Nucleus accumbens (tissue), 56 donors: ENCODE measurements at regions not wholly inside any gene's neighbourhood (a gene's known extent, or its start where the extent isn't known, plus 50 kb on each side); places are given as distances from the start of the nearest gene placed in this dataset.
A peak's percentile ranks its signal among the peaks of the same experiment; 100 is the strongest.
"Not testable (repeated sequence)": the region's sequence is repeated elsewhere in the genome, so short reads cannot be mapped to it uniquely, and the experiment has no call there.

Experiments
- DNase-seq, 56 donors: peaks; one replicate each; lab custom pipeline; 2025; lab: John Stamatoyannopoulos, UW

DNA sequence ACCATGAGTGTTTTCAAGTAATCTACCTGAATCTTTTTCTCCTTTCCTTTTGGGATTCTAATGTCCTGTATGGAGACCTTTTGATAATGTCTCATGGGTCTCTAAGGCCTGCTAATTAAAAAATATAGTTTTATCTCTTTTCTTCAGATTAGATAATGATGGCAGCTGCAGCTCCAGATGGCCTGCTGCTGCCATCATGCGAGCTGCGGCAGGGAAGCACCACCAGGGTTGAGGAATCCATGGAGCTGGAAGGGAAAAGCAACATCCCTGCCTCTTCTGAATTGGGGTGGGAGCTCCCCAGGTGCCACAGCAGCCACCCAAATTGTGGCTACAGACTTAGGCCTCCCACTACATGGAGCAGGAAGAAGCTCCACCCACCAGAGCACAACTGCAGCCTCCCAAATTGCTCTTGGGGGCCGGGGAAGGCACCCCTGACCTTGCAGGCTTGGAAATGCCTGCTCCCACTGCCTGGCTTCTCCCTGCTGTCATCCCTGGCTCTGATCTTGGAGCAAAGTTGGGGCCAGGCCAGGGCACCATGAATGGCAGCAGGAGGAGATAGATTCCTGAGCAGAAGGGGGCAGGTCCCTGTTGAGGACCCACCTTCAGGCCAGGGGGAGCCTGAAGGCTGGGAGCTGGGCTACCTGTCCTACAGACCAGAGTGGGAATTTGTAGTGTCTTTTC lies 189.6 kb upstream of the MAN1A1 start:
- DNase-seq: no peak

GRCh38 chr6:119536666-119537065 lies 187.1 kb upstream of the MAN1A1 start:
- DNase-seq: peak in 1 of 56 donors; percentile 3

DNA sequence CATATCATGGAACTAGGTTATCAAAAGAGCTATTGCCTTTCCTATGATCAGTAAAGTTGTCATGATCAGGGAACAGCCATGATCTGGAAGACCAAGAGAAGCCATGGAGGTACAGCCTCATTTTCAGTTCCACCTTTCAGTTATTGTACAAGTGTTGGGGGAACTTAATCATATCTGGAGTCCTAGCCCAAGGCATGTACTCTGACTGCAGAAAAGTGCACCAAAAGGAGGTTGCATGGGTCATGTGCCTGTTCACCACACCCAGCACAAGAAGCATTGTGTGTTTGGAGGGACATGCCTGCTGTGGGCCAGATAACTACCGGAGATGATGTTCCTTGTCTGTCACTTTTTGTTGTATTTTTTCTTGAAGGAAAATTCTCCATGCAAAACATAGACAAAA lies 185.8 kb upstream of the MAN1A1 start:
- no peak for DNase-seq

- DNase-seq: no peak
Measured at GRCh38 chr6:119533603-119534279, 184.2 kb upstream of the MAN1A1 start.

- DNase-seq: no peak
Measured at GRCh38 chr6:119527231-119527578, 177.6 kb upstream of the MAN1A1 start.

- DNase-seq: no peak
Measured at GRCh38 chr6:119526561-119527230, 177.1 kb upstream of the MAN1A1 start.

GRCh38 chr6:119524410-119524809 lies 174.8 kb upstream of the MAN1A1 start:
- no peak for DNase-seq

DNA sequence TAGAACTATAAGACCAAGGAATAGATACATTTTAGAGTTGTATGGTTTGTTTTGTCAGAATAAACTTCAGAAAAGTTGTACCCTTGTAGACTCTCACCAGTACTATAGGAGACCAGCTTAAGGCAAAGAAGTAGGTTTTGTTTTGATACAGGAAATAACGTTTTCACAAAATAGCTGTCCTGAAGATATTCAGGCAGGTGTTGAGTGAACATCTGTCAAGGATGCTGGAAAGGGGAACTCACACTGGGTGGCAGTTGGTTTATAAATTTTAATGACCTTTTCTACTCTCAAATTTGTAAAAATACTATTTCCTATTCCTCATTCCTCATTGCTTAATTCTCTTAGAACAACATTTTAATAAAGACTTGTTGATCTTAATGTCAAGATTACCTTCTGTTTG lies 174.0 kb upstream of the MAN1A1 start:
- DNase-seq: no peak

DNA sequence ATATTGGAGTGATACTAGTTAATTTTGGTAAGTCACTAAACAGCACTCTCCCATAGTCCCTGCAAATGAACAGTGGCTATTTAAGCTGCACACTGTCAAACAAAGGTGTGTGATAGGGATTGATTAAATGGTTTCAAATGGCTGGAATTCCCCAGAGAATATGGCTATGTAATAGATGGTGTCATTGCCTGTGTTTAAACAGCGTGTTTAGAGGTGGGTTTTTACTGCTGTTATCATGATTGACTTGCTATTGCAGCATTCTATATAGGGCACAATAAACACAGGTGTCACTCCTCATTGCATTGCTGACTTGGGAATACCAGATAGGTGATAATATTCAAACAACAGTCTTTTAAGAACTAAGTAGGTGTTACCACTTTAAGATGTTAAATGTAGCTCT lies 171.7 kb upstream of the MAN1A1 start:
- DNase-seq: no peak

DNA sequence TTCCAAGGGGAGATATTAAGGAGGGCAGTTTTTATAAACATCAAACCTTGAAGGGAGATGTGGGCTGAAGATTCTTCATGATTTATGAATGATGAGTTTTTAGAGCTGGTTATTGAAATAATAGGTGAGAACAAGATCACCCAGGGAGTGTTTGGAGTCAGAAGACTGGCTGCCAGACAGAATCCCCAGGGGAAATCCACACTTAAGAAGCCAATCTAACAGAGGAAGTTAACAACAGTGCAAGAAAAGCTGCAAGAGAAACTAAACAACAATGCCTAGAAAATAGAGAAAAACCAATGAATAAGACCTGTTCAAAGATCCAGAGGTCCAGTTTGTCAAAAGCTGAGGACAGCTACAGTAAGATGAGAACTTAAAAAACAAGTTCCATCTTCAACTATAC lies 167.9 kb upstream of the MAN1A1 start:
- no peak for DNase-seq

DNA sequence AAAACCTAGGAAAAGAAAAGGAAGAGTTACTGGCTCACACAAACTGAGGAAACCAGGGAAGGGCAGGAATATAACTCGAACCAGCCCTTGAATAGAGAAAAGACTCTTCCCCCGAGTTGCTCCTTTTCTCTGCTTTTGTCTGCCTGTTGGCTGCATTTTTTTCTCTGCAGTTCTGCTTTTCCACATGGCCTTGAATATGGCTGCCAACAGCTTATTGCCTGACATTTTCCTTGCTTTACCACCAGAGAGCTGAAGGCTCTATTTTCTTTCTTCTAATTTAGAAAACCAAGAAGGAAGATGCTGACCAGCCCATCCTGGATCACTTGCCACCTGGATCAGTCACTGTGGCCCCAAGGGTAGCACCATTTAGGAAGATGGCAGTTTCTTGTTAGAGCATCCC lies 164.8 kb upstream of the MAN1A1 start:
- no peak for DNase-seq

DNA sequence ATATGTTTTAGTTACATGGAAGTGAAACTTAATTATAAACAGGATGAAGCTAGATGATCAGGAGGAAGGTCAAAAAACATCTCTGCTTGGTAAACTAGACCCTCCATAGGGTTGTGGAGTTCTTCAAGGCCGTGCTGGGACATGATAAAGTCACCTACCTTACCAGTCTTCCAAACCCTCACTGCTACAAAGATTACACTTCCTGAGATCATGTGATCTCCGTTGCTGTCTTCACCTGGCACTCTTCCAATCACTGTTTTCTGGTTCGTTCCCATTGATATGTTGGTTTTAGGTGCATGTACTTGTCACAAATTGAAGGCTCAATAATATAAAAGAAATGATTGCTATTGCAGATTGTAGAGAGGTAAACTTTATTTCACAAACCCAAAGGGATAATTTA lies 161.5 kb upstream of the MAN1A1 start:
- DNase-seq: no peak

DNA sequence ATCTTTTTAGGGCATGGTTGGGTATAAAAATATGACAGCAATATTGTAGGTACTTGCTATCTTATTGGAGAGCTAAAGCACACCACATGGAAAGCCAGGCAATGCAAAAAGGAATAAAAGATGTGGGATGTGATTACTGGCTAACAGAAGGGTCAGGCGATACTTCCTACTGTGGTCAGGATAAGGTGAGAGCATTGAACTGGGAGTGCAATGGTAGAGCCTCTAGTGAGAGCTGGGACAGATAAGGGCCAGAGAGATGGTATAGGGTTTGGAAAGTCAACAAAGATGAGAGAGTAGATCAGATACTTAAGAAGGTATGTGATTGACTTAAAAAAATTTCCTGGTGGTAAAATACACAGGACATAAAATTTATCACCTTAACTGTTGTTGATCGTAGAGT lies 160.7 kb upstream of the MAN1A1 start:
- DNase-seq: no peak

- DNase-seq: no peak
Measured at GRCh38 chr6:119506631-119507174, 157.1 kb upstream of the MAN1A1 start.

DNA sequence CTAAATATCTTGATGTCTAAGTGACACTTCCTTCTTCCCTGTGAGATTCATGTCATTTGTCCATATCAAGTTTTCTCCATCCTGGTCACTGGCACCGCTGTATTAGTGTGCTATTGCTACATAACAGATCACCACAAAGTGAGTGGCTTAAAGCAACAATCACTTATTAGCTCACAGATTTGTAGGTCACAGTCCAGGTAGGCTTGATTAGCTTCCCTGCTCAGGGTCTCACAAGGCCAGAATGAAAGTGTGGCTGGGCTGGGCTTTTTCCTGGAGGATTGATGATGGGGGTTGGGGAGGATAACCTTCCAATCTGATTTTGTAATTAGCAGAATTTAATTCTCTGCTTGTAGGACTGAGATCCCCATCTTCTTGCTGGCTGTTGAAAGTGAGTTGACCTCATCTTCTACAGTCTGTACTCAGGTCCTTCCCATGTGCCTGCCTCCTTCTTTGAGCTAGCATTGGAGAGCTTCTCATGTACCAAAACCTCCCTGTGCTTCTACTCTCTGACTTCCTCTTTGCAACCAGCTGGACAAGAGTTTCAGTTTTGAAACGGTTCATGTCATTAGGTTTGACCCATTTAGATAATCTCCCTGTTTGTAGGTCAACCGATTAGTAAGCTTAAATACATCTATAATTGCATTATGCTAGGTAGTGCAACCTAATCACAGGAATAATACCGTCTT lies 152.4 kb upstream of the MAN1A1 start:
- no peak for DNase-seq

- no peak for DNase-seq
Measured at GRCh38 chr6:119499797-119500196, 150.2 kb upstream of the MAN1A1 start.

DNA sequence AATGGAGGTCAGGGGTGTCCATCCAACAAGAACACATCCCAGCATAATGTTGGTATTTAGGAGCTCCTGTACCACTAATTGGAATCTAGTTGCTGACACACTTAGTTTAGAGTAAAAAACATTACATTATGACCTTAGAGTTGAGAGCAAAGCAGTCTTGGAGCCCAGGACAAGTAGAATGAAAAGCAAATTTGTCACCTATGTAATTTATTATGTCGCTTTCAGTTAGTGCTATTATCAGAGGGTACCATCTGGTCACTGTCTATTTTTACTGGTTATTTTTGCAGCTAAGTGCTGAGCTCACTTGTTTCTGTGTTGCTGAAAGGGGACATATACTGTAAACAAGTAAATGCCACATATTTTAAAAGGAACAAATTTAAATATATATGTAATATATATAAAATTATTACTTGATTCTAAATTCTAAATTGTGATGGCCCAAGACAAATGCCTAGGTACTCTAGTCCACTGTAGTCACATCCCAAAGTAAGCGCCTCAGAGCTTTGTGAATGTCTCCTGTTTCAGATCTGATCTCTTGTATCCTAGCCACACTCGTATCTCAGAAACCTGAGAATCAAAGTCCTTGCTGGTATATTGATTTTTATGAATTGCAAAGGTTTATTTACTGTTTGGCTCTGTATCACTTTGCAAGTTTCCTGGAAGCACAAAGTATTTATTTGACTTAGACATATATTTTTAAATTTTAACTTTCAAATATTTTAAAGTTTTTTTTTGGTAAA lies 148.6 kb upstream of the MAN1A1 start:
- no peak for DNase-seq

DNA sequence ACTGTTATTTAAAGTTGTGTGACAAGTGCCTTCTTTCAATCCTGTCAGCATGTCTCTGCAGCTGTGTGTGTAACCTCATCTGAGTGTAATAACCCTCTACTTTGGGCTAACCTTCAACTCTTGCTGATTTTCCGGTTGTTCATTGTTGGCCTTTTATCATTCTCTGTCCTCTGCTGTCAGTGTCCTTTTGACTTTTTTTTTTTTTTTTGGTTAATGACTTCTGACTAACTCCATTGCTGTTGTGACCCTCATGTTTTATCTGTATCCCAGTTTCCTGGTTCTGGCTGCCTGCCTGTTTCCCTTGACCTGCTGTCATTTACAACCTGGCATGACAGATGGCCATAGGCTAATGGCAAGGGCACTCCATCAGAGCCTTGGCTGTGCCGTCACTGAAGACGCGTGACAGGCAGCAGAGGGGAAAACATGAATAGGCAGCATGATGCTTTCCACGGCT lies 145.7 kb upstream of the MAN1A1 start:
- DNase-seq: no peak

DNA sequence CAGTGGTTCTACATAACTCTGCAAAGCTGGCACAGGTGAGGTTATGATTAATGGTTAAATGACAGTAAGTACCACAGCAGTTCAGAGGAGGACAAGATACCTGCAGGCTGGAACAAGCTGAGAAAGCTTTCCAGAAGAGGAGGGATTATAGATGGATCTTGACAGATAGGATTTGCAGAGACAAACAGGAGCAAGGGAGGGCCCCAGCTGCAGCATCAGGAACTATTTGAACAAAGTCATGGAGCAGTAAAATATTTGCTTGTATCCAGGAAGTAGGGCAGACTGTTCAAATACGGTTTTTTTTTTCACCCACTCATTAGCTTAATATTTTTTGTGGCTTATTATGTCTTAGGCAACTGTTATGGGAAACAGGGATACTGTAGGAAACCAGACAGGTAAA lies 144.4 kb upstream of the MAN1A1 start:
- peak in 6 of 56 donors; percentile 1 to 7 (median 4) for DNase-seq

GRCh38 chr6:119491112-119491511 lies 141.6 kb upstream of the MAN1A1 start:
- DNase-seq: not testable (repeated sequence)
